ENCODE measurements at regions not wholly inside any gene's neighbourhood (a gene's known extent, or its start where the extent isn't known, plus 50 kb on each side); places are given as distances from the start of the nearest gene placed in this dataset.

- TF ChIP-seq, protein P1, sequence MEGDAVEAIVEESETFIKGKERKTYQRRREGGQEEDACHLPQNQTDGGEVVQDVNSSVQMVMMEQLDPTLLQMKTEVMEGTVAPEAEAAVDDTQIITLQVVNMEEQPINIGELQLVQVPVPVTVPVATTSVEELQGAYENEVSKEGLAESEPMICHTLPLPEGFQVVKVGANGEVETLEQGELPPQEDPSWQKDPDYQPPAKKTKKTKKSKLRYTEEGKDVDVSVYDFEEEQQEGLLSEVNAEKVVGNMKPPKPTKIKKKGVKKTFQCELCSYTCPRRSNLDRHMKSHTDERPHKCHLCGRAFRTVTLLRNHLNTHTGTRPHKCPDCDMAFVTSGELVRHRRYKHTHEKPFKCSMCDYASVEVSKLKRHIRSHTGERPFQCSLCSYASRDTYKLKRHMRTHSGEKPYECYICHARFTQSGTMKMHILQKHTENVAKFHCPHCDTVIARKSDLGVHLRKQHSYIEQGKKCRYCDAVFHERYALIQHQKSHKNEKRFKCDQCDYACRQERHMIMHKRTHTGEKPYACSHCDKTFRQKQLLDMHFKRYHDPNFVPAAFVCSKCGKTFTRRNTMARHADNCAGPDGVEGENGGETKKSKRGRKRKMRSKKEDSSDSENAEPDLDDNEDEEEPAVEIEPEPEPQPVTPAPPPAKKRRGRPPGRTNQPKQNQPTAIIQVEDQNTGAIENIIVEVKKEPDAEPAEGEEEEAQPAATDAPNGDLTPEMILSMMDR (IDR thresholded peaks at IDR 0.05 in 2 of 3, conservative IDR thresholded peaks at IDR 0.05 in 1 of 3; ENCODE audit: borderline replicate concordance in 1 of 3, insufficient read depth in 1 of 3, low read depth in 2 of 3, low read length in 2 of 3): no peak
- TF ChIP-seq POLR2A (IDR thresholded peaks at IDR 0.05; ENCODE audit: borderline replicate concordance, extremely low read depth, insufficient read depth, insufficient read length): no peak
- no peak for TF ChIP-seq POLR2AphosphoS5 (IDR thresholded peaks at IDR 0.05; ENCODE audit: low read depth, low read length)
- no peak for TF ChIP-seq REST (IDR thresholded peaks at IDR 0.05; ENCODE audit: low read depth)
- TF ChIP-seq CBX3 (IDR thresholded peaks at IDR 0.05; ENCODE audit: low read depth): no peak
- TF ChIP-seq SIN3A (IDR thresholded peaks at IDR 0.05; ENCODE audit: low read depth): no peak
- no peak for TF ChIP-seq YY1 (IDR thresholded peaks at IDR 0.05; ENCODE audit: extremely low read depth, insufficient replicate concordance, low read depth, low read length)
- TF ChIP-seq CEBPB (IDR thresholded peaks at IDR 0.05; ENCODE audit: low read depth): no peak
- no peak for TF ChIP-seq EZH2 (IDR thresholded peaks at IDR 0.05)
- TF ChIP-seq RAD21 (IDR thresholded peaks at IDR 0.05; ENCODE audit: low read depth): no peak
- TF ChIP-seq ZFX (IDR thresholded peaks at IDR 0.05): no peak
Measured at GRCh38 chr14:38931969-38932652, 170.9 kb downstream of the SEC23A start.

Measured in HCT116 (cell line).